ENCODE measurements at regions not wholly inside any gene's neighbourhood (a gene's known extent, or its start where the extent isn't known, plus 50 kb on each side); places are given as distances from the start of the nearest gene placed in this dataset.
"Not testable (repeated sequence)": the region's sequence is repeated elsewhere in the genome, so short reads cannot be mapped to it uniquely, and the experiment has no call there.

- Mint-ChIP-seq H3K9me3 (peaks cover 6 to 9% of the 10 kb centered on the region in 2 donors), H3K27me3 (peaks cover 5% of the 10 kb centered on the region), H3K4me3 (no peak overlapping the region), H3K27ac (no peak overlapping the region), H3K4me1 (no peaks in the 10 kb centered on the region)
- ATAC-seq (no peak), DNase-seq (no peak)
Observed at GRCh38 chr6:112401083-112401482, 54.0 kb downstream of the RFPL4B start.

GRCh38 chr6:112407101-112407590, 60.0 kb downstream of the RFPL4B start:
- H3K4me1 Mint-ChIP-seq, result no peaks in the 10 kb centered on the region
- ATAC-seq, result no peak
- H3K27me3 Mint-ChIP-seq, result no peaks in the 10 kb centered on the region
- no peak for DNase-seq
- no peaks in the 10 kb centered on the region for H3K9me3 Mint-ChIP-seq
- no peak overlapping the region for H3K27ac Mint-ChIP-seq
- no peak overlapping the region for H3K4me3 Mint-ChIP-seq

- Mint-ChIP-seq H3K4me1 (no peaks in the 10 kb centered on the region), H3K27me3 (peaks cover 1% of the 10 kb centered on the region), H3K9me3 (no peaks in the 10 kb centered on the region), H3K4me3 (no peak overlapping the region), H3K27ac (no peak overlapping the region)
- DNase-seq, result no peak
- no peak for ATAC-seq
Observed at GRCh38 chr6:112408522-112408921, 61.4 kb downstream of the RFPL4B start.

DNA sequence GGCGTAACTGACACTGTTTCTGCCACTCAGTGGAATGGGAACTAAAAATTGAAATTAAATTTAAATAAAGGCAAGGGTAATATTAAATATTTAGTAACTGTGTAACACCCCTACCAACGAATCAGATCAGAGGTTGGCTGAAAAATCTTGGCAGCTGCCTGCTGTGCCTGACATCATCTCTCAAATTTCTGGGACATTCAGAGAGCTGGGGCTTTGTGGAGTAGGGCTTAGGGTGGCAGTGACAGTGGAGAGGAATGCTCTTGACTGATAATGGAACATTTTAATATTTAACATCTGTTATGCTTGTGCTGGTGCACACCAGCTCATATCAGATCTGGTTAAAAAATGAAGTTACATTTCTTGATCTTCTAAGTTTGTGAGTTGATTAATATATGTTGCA, 62.2 kb downstream of the RFPL4B start:
- no peaks in the 10 kb centered on the region for H3K4me1 Mint-ChIP-seq
- ATAC-seq, result no peak
- H3K27me3 Mint-ChIP-seq, result peaks cover 9% of the 10 kb centered on the region
- H3K9me3 Mint-ChIP-seq, result no peaks in the 10 kb centered on the region
- no peak overlapping the region for H3K27ac Mint-ChIP-seq
- no peak for DNase-seq
- H3K4me3 Mint-ChIP-seq, result no peak overlapping the region

DNA sequence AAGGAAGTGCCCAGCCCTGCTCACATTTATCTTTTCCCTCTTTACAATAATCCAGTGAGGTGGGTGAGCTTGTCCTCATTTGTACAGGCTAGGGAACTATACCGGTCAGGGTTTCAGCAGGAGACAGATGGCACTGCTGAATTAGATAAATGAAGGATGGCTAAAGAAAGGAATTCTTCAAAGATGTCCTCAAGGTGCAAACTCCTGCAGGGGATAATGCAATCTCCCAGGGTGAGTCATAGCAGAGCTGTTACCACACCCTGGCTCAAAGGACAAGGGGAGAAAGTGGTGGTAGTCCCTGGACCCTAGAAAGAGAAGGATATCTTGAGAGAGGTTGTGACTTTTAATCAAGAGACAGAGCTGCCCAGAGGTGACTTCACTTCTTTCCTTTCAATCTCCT, 66.7 kb downstream of the RFPL4B start:
- no peaks in the 10 kb centered on the region for H3K4me1 Mint-ChIP-seq
- no peak overlapping the region for H3K4me3 Mint-ChIP-seq
- peaks cover 12% of the 10 kb centered on the region for H3K27me3 Mint-ChIP-seq
- H3K27ac Mint-ChIP-seq, result no peak overlapping the region
- no peaks in the 10 kb centered on the region for H3K9me3 Mint-ChIP-seq
- no peak for ATAC-seq
- DNase-seq, result no peak

DNA sequence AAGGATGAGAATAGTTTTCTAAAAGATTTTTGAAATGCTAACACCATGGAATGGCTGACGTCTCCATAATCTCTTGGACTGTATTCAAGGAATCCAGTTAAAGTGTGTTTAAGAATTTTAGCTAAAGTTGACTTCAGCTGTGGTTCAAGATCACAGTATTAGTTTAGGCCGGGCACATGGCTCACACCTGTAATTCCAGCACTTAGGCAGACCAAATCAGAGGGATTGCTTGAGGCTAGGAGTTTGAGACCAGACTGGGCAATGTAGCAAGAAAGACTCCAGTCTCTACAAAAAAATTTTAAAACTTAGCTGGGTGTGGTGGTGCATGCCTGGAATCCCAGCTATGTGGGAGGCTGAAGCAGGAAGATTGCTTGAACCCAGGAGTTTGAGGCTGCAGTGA, 68.2 kb downstream of the RFPL4B start:
- ATAC-seq (no peak), DNase-seq (no peak)
- Mint-ChIP-seq H3K9me3 (no peaks in the 10 kb centered on the region), H3K4me3 (no peak overlapping the region), H3K27ac (no peak overlapping the region), H3K27me3 (peaks cover 12% of the 10 kb centered on the region), H3K4me1 (no peaks in the 10 kb centered on the region)

GRCh38 chr6:112416866-112417265, 69.7 kb downstream of the RFPL4B start:
- no peak for DNase-seq
- H3K4me1 Mint-ChIP-seq, result no peaks in the 10 kb centered on the region
- H3K9me3 Mint-ChIP-seq, result no peaks in the 10 kb centered on the region
- no peak overlapping the region for H3K27ac Mint-ChIP-seq
- peaks cover 14% of the 10 kb centered on the region for H3K27me3 Mint-ChIP-seq
- ATAC-seq, result no peak
- no peak overlapping the region for H3K4me3 Mint-ChIP-seq

GRCh38 chr6:112427011-112427410, 79.9 kb downstream of the RFPL4B start:
- H3K27me3 Mint-ChIP-seq, H3K4me1 Mint-ChIP-seq, H3K9me3 Mint-ChIP-seq, DNase-seq, H3K4me3 Mint-ChIP-seq, H3K27ac Mint-ChIP-seq, ATAC-seq: not testable (repeated sequence)

- no peak overlapping the region for H3K4me3 Mint-ChIP-seq
- no peak overlapping the region for H3K27ac Mint-ChIP-seq
Observed at GRCh38 chr6:112427499-112427898, 80.4 kb downstream of the RFPL4B start.

GRCh38 chr6:112428477-112428876, 81.3 kb downstream of the RFPL4B start:
- H3K4me3 Mint-ChIP-seq, result no peak overlapping the region
- no peaks in the 10 kb centered on the region for H3K27me3 Mint-ChIP-seq
- no peaks in the 10 kb centered on the region for H3K4me1 Mint-ChIP-seq
- H3K27ac Mint-ChIP-seq, result no peak overlapping the region
- DNase-seq, result no peak
- H3K9me3 Mint-ChIP-seq, result peaks cover 0 to 5% of the 10 kb centered on the region in 2 donors
- no peak for ATAC-seq

More at GRCh38 chr6:112427499-112427898, 80.4 kb downstream of the RFPL4B start:
- peaks cover under 1% of the 10 kb centered on the region for H3K27me3 Mint-ChIP-seq
- H3K4me1 Mint-ChIP-seq, result no peaks in the 10 kb centered on the region
- peaks cover 0 to 5% of the 10 kb centered on the region in 2 donors for H3K9me3 Mint-ChIP-seq
- DNase-seq, result no peak
- ATAC-seq, result no peak

GRCh38 chr6:112429226-112429625, 82.1 kb downstream of the RFPL4B start:
- ATAC-seq (no peak), DNase-seq (no peak)
- H3K4me3 Mint-ChIP-seq, result no peak overlapping the region
- no peaks in the 10 kb centered on the region for H3K4me1 Mint-ChIP-seq
- peak overlapping the region in 1 of 2 donors; percentile 91 for H3K27ac Mint-ChIP-seq
- H3K27me3 Mint-ChIP-seq, result no peaks in the 10 kb centered on the region
- H3K9me3 Mint-ChIP-seq, result peaks cover 0 to 5% of the 10 kb centered on the region in 2 donors

DNA sequence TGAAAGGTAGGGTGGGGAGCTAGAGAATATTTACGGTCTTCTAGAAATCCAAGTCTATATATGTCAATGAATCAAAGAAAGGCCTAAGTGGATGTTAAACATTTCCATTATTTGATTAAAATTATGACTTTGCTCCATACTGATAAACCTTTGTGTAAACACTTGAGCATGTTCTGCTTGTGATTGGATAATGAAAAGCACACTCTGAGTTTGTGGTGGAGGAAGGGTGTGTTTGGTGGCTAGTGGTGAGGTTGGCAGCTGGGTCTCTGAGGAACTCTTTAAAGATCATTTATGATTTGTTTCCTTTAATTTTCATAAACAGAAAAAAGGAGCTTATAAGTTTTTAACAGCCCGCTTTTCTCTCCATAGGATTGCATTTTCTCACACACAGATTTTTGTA, 84.7 kb downstream of the RFPL4B start:
- DNase-seq (no peak), ATAC-seq (no peak)
- peaks cover 0 to 5% of the 10 kb centered on the region in 2 donors for H3K9me3 Mint-ChIP-seq
- H3K27ac Mint-ChIP-seq, result no peak overlapping the region
- H3K27me3 Mint-ChIP-seq, result no peaks in the 10 kb centered on the region
- H3K4me3 Mint-ChIP-seq, result no peak overlapping the region
- H3K4me1 Mint-ChIP-seq, result no peaks in the 10 kb centered on the region

GRCh38 chr6:112432853-112433252, 85.7 kb downstream of the RFPL4B start:
- peaks cover 0 to 5% of the 10 kb centered on the region in 2 donors for H3K9me3 Mint-ChIP-seq
- ATAC-seq (no peak), DNase-seq (no peak)
- H3K4me1 Mint-ChIP-seq, result no peaks in the 10 kb centered on the region
- H3K27me3 Mint-ChIP-seq, result no peaks in the 10 kb centered on the region
- H3K27ac Mint-ChIP-seq, result no peak overlapping the region
- no peak overlapping the region for H3K4me3 Mint-ChIP-seq

- no peak overlapping the region for H3K4me3 Mint-ChIP-seq
- no peaks in the 10 kb centered on the region for H3K4me1 Mint-ChIP-seq
- peaks cover 0 to 5% of the 10 kb centered on the region in 2 donors for H3K9me3 Mint-ChIP-seq
- H3K27ac Mint-ChIP-seq, result no peak overlapping the region
- ATAC-seq, result no peak
- no peak for DNase-seq
- H3K27me3 Mint-ChIP-seq, result no peaks in the 10 kb centered on the region
Observed at GRCh38 chr6:112433457-112433856, 86.3 kb downstream of the RFPL4B start.

DNA sequence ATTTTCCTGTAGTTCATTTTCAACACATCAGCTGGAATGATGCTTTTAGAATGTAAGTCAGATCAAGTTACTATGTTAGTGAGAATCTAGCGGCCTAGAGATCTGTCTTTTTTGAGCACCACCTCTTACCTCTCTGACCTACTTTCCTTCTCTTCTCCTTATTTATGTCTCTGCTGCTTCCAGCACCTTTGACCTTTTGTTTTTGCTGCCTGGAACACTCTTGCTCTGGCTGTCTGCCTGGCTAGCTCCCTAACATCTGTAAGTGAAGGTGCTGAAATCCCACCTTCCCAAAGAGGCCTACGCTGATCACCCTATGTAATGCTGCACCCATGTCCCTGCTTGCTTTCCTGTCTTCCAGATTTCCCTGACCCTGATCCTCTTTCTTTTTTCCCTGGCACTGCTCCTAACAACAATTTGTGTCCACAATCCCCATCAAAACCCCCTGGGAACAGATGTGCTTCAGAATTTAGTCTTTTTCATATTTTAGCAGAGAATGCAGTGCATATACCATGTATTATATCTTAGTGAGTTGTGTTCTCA, 87.8 kb downstream of the RFPL4B start:
- no peak overlapping the region for H3K27ac Mint-ChIP-seq
- no peaks in the 10 kb centered on the region for H3K27me3 Mint-ChIP-seq
- DNase-seq (no peak), ATAC-seq (no peak)
- no peaks in the 10 kb centered on the region for H3K9me3 Mint-ChIP-seq
- H3K4me1 Mint-ChIP-seq, result no peaks in the 10 kb centered on the region
- no peak overlapping the region for H3K4me3 Mint-ChIP-seq

DNA sequence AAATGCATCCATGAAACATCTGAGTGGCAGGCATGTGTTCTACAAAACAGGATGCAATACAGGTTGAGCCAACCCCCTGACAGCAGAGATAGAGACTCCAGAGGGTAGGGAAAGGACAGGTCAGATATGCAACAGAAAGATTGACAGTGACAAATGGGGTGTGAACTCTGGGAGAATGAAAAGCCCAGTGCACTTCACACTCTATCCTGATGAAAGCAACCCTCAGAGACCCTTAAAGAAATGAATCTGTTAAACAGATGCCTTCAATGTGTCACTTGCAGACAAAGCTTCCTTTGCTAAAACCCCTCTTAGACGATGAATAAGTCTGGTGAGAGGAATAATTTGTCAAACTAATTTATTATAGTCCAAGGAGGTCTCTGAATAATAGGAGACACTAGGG, 89.9 kb downstream of the RFPL4B start:
- Mint-ChIP-seq H3K9me3 (no peaks in the 10 kb centered on the region), H3K4me1 (no peaks in the 10 kb centered on the region), H3K4me3 (no peak overlapping the region), H3K27me3 (no peaks in the 10 kb centered on the region), H3K27ac (no peak overlapping the region)
- no peak for DNase-seq
- ATAC-seq, result no peak

GRCh38 chr6:112439010-112439409, 91.9 kb downstream of the RFPL4B start:
- no peaks in the 10 kb centered on the region for H3K4me1 Mint-ChIP-seq
- no peaks in the 10 kb centered on the region for H3K9me3 Mint-ChIP-seq
- H3K27me3 Mint-ChIP-seq, result no peaks in the 10 kb centered on the region
- H3K27ac Mint-ChIP-seq, result no peak overlapping the region
- H3K4me3 Mint-ChIP-seq, result no peak overlapping the region
- no peak for ATAC-seq
- no peak for DNase-seq

Measured in stimulated activated naive CD8-positive, alpha-beta T cell treated with anti-CD3 and anti-CD28 coated beads, Interleukin-15, amount 100 ng/mL, for 72 hours (primary cell).